GM20000 (cell line): ENCODE measurements at regions not wholly inside any gene's neighbourhood (a gene's known extent, or its start where the extent isn't known, plus 50 kb on each side); places are given as distances from the start of the nearest gene placed in this dataset.

ENCODE experiments used
- DNase-seq: peaks from one replicate; pipeline ENCODE4 v3.0.0; 2012; ENCODE audit warnings: low spot score
- CTCF ChIP-seq: IDR thresholded peaks from 2 replicates; pipeline ENCODE4 v1.5.1; 2012; ENCODE audit warnings: mild to moderate bottlenecking, control low read depth; ENCODE audit errors: extremely low read depth, missing control alignments

GRCh38 chr18:77754475-77755044 lies 504.9 kb downstream of the GALR1 start:
- no peak for DNase-seq
- no peak for TF ChIP-seq CTCF

- DNase-seq, result no peak
- TF ChIP-seq CTCF, result no peak
Measured at GRCh38 chr18:77755187-77755586, 505.5 kb downstream of the GALR1 start.

GRCh38 chr18:77761332-77761731 lies 511.7 kb downstream of the GALR1 start:
- no peak for TF ChIP-seq CTCF
- DNase-seq, result no peak

GRCh38 chr18:77762014-77762413 lies 512.4 kb downstream of the GALR1 start:
- TF ChIP-seq CTCF, result no peak
- no peak for DNase-seq

- no peak for TF ChIP-seq CTCF
- no peak for DNase-seq
Measured at GRCh38 chr18:77762642-77763041, 513.0 kb downstream of the GALR1 start.

GRCh38 chr18:77763530-77764145 lies 514.0 kb downstream of the GALR1 start:
- DNase-seq, result no peak

GRCh38 chr18:77765468-77765867 lies 515.8 kb downstream of the GALR1 start:
- peak; percentile 16 for TF ChIP-seq CTCF
- DNase-seq, result no peak

More at GRCh38 chr18:77763530-77764145, 514.0 kb downstream of the GALR1 start:
- no peak for TF ChIP-seq CTCF
